ENCODE measurements at regions not wholly inside any gene's neighbourhood (a gene's known extent, or its start where the extent isn't known, plus 50 kb on each side); places are given as distances from the start of the nearest gene placed in this dataset.

- H3K9me3 ChIP-seq (ENCODE audit: control insufficient read depth in 1 of 2, insufficient read depth in 1 of 2, low read length in 2 of 2): peaks cover 0 to 5% of the 10 kb centered on the region in 2 experiments
- no peaks in the 10 kb centered on the region for H3K4me1 ChIP-seq (ENCODE audit: insufficient read depth, low read length)
- no peak for TF ChIP-seq CTCF (IDR thresholded peaks at IDR 0.05)
- ATAC-seq (ENCODE audit: poor library complexity) (no peak), DNase-seq (no peak)
- H3K4me3 ChIP-seq (ENCODE audit: low read length): no peak overlapping the region
- H3K4me1 Mint-ChIP-seq (ENCODE audit: low read depth): no peaks in the 10 kb centered on the region
- no peaks in the 10 kb centered on the region for H3K36me3 ChIP-seq (ENCODE audit: insufficient read depth, low read length)
- no peak overlapping the region for H3K27ac Mint-ChIP-seq
- ChIA-PET POLR2A (no interaction called here), CTCF (no interaction called here)
- no peaks in the 10 kb centered on the region for H3K36me3 Mint-ChIP-seq (ENCODE audit: low read depth)
- peaks cover 15% of the 10 kb centered on the region for H3K27me3 Mint-ChIP-seq
- no peak overlapping the region for H3K4me3 Mint-ChIP-seq
- H3K27ac ChIP-seq (ENCODE audit: low read depth in 1 of 2, low read length in 2 of 2): no peak overlapping the region
- no peaks in the 10 kb centered on the region for H3K9me3 Mint-ChIP-seq
- H3K27me3 ChIP-seq (ENCODE audit: control insufficient read depth in 1 of 2, insufficient read depth in 2 of 2, low read length in 2 of 2): no peaks in the 10 kb centered on the region
- intact Hi-C loops (cut with DNase I, micrococcal nuclease): no loop called here
Measured at GRCh38 chr2:128437204-128437565, 118.5 kb upstream of the HS6ST1 start.

- Mint-ChIP-seq H3K36me3 (ENCODE audit: low read depth) (no peaks in the 10 kb centered on the region), H3K27ac (no peak overlapping the region), H3K4me3 (no peak overlapping the region), H3K27me3 (peaks cover 15% of the 10 kb centered on the region), H3K9me3 (no peaks in the 10 kb centered on the region), H3K4me1 (ENCODE audit: low read depth) (no peaks in the 10 kb centered on the region)
- DNase-seq (no peak), ATAC-seq (ENCODE audit: poor library complexity) (no peak)
- TF ChIP-seq CTCF (IDR thresholded peaks at IDR 0.05): no peak
- ChIA-PET POLR2A (no interaction called here), CTCF (no interaction called here)
- no peak overlapping the region for H3K27ac ChIP-seq (ENCODE audit: low read depth in 1 of 2, low read length in 2 of 2)
- intact Hi-C loops (cut with DNase I, micrococcal nuclease): no loop called here
- no peaks in the 10 kb centered on the region for H3K4me1 ChIP-seq (ENCODE audit: insufficient read depth, low read length)
- H3K36me3 ChIP-seq (ENCODE audit: insufficient read depth, low read length): no peaks in the 10 kb centered on the region
- H3K27me3 ChIP-seq (ENCODE audit: control insufficient read depth in 1 of 2, insufficient read depth in 2 of 2, low read length in 2 of 2): no peaks in the 10 kb centered on the region
- H3K9me3 ChIP-seq (ENCODE audit: control insufficient read depth in 1 of 2, insufficient read depth in 1 of 2, low read length in 2 of 2): peaks cover 0 to 5% of the 10 kb centered on the region in 2 experiments
- no peak overlapping the region for H3K4me3 ChIP-seq (ENCODE audit: low read length)
Measured at GRCh38 chr2:128438091-128438490, 119.4 kb upstream of the HS6ST1 start.

- Mint-ChIP-seq H3K36me3 (ENCODE audit: low read depth) (no peaks in the 10 kb centered on the region), H3K27ac (no peak overlapping the region), H3K4me1 (ENCODE audit: low read depth) (no peaks in the 10 kb centered on the region), H3K27me3 (peaks cover 15% of the 10 kb centered on the region), H3K4me3 (no peak overlapping the region), H3K9me3 (no peaks in the 10 kb centered on the region)
- Histone ChIP-seq H3K27me3 (ENCODE audit: control insufficient read depth in 1 of 2, insufficient read depth in 2 of 2, low read length in 2 of 2) (no peaks in the 10 kb centered on the region), H3K9me3 (ENCODE audit: control insufficient read depth in 1 of 2, insufficient read depth in 1 of 2, low read length in 2 of 2) (peaks cover 0 to 5% of the 10 kb centered on the region in 2 experiments), H3K27ac (ENCODE audit: low read depth in 1 of 2, low read length in 2 of 2) (no peak overlapping the region), H3K4me1 (ENCODE audit: insufficient read depth, low read length) (no peaks in the 10 kb centered on the region), H3K4me3 (ENCODE audit: low read length) (no peak overlapping the region), H3K36me3 (ENCODE audit: insufficient read depth, low read length) (no peaks in the 10 kb centered on the region)
- DNase-seq: no peak
- intact Hi-C loops (cut with DNase I, micrococcal nuclease): no loop called here
- ChIA-PET CTCF (no interaction called here), POLR2A (no interaction called here)
- no peak for TF ChIP-seq CTCF (IDR thresholded peaks at IDR 0.05)
- ATAC-seq (ENCODE audit: poor library complexity): no peak
Measured at GRCh38 chr2:128438586-128438985, 119.9 kb upstream of the HS6ST1 start.

Measured in CD4-positive, alpha-beta T cell (primary cell).